ENCODE measurements at regions not wholly inside any gene's neighbourhood (a gene's known extent, or its start where the extent isn't known, plus 50 kb on each side); places are given as distances from the start of the nearest gene placed in this dataset.

DNA sequence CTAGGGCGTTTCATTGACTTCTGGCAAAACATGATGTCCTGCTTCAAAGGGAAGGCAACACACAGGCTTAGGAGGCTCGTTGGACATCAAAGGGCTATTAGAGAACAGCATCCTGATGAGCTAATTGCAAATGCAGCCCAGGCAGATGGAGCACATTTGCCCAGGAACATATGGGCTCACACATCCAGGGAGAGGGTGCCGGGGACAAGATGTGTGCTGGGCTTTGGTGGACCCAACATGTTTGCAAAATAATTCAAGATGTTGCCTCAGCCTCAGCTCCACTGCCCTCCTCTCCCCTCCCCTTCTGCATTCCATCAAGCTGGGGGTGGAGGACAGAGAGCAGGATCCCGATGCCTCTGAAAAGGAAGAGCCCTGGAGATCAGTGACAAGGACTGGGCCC, 217.1 kb upstream of the ZMIZ1 start:
- no peak overlapping the region for H3K4me2 ChIP-seq
- H3K4me3 ChIP-seq (ENCODE audit: low read depth in 2 of 2, low read length in 1 of 2), result no peak overlapping the region
- peaks cover 0 to 36% of the 10 kb centered on the region in 2 experiments; a peak in 1 of 4 replicates for H3K4me1 ChIP-seq (ENCODE audit: control insufficient read depth in 1 of 2, insufficient read depth in 2 of 2, low read depth in 1 of 2, low read length in 1 of 2)
- WGBS (ENCODE audit: low lambda C conversion rate), result 75% methylated on average over 2 of the region's 4 CpGs
- no peaks in the 10 kb centered on the region for H3F3A ChIP-seq (replicated peaks; ENCODE audit: insufficient read depth)
- H3K27me3 ChIP-seq (ENCODE audit: insufficient read depth), result no peaks in the 10 kb centered on the region
- no peaks in the 10 kb centered on the region for H3K79me2 ChIP-seq (ENCODE audit: insufficient read depth)
- no peak overlapping the region for H2AFZ ChIP-seq (ENCODE audit: low read depth)
- ChIA-PET CTCF (interaction anchor here (1.0 to 2.5 kb wide), 4 partner anchors 9 to 804 kb away, joined by 3 to 6 read pairs (median 4); no protein-coding TSS in a partner anchor), POLR2A (no interaction called here)
- no peak for DNase-seq
- no peaks in the 10 kb centered on the region for H3K36me3 ChIP-seq (replicated peaks in 1 of 2; ENCODE audit: control insufficient read depth in 1 of 2, insufficient read depth in 2 of 2, low read length in 1 of 2)
- no peaks in the 10 kb centered on the region for H3K9me2 ChIP-seq
- TF ChIP-seq YY1 (IDR thresholded peaks at IDR 0.05; ENCODE audit: low read depth) (no peak), EP300 (IDR thresholded peaks at IDR 0.05; ENCODE audit: borderline replicate concordance in 1 of 2, low read depth in 1 of 2, low read length in 1 of 2) (no peak), FOXJ3 (CRISPR knock-in tag; IDR thresholded peaks at IDR 0.05) (no peak), ZBTB33 (IDR thresholded peaks at IDR 0.05; ENCODE audit: borderline replicate concordance, low read depth) (no peak), MXI1 (IDR thresholded peaks at IDR 0.05; ENCODE audit: low read depth, low read length) (no peak), RCOR1 (IDR thresholded peaks at IDR 0.05; ENCODE audit: low read length) (no peak), REST (IDR thresholded peaks at IDR 0.05; ENCODE audit: low read depth, low read length) (no peak), SIN3A (IDR thresholded peaks at IDR 0.05; ENCODE audit: borderline replicate concordance, low read depth, low read length) (no peak), MEF2A (IDR thresholded peaks at IDR 0.05; ENCODE audit: borderline replicate concordance, low read depth) (no peak), TCF12 (IDR thresholded peaks at IDR 0.05) (no peak), ELF1 (IDR thresholded peaks at IDR 0.05) (no peak)
- TF ChIP-seq, protein P1, sequence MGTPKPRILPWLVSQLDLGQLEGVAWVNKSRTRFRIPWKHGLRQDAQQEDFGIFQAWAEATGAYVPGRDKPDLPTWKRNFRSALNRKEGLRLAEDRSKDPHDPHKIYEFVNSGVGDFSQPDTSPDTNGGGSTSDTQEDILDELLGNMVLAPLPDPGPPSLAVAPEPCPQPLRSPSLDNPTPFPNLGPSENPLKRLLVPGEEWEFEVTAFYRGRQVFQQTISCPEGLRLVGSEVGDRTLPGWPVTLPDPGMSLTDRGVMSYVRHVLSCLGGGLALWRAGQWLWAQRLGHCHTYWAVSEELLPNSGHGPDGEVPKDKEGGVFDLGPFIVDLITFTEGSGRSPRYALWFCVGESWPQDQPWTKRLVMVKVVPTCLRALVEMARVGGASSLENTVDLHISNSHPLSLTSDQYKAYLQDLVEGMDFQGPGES (IDR thresholded peaks at IDR 0.05; ENCODE audit: low read depth, low read length), result no peak
- no peak overlapping the region; a peak in 1 of 4 replicates for H3K27ac ChIP-seq (ENCODE audit: low read depth in 2 of 2, low read length in 1 of 2)
- H3K9me3 ChIP-seq, result no peaks in the 10 kb centered on the region
- no peak overlapping the region for H3K9ac ChIP-seq
- H4K20me1 ChIP-seq (ENCODE audit: insufficient read depth), result no peaks in the 10 kb centered on the region
